ENCODE measurements at regions not wholly inside any gene's neighbourhood (a gene's known extent, or its start where the extent isn't known, plus 50 kb on each side); places are given as distances from the start of the nearest gene placed in this dataset.

GRCh38 chrX:13420545-13421183 is 100.8 kb upstream of the ATXN3L start:
- TF ChIP-seq EP300 (IDR thresholded peaks at IDR 0.05) (no peak), POLR2AphosphoS5 (IDR thresholded peaks at IDR 0.05) (no peak)
